IPS DF 19.7 (cell line): ENCODE measurements at regions not wholly inside any gene's neighbourhood (a gene's known extent, or its start where the extent isn't known, plus 50 kb on each side); places are given as distances from the start of the nearest gene placed in this dataset.

Source experiments
- DNase-seq: peaks from one replicate; pipeline ENCODE4 v3.0.0-alpha.2; 2013; ENCODE audit warnings: low read depth, low spot score

- DNase-seq: no peak
Observed at GRCh38 chr20:17819395-17820093, 119.8 kb downstream of the BANF2 start.

- DNase-seq: no peak
Observed at GRCh38 chr20:17818187-17818586, 118.4 kb downstream of the BANF2 start.

GRCh38 chr20:17816804-17817587, 117.2 kb downstream of the BANF2 start:
- DNase-seq: no peak

GRCh38 chr20:17811628-17811965, 111.8 kb downstream of the BANF2 start:
- DNase-seq: no peak

DNA sequence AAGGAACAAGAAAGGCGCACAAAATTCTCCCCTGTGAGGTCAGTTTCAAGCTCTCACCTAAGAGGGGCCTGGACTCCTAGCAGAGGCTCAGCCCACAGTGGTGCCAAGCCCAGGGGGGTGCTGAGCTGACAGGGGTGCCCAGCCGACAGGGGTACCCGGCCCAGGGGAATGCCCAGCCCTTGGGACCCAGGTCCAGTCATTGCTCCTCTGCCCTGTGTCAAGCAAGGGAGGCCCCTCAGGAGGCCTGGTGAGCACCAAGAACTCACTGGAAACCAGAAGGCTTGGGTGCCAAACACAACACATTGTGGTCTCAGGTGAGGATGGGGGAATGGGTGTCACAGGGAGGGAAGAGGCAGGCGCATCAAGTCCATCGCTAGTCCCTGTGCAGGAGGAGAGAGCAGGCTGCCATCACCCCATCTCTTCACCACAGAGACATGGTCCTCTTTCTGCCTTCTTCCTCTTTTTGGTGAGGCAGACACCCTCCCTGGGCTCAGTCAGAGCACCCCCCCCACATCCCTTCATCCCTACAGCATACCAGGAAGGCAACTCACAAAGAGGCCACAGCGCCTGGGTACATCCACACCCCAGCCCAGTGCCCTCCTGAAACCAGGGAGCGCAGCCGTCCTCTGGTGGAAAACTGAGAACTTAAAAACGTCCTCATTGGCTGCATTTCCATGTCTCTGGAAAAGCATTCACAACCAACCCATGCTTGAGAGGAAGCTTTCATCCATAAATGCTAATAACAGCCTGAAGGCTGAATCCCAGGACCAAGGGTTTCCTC, 111.3 kb downstream of the BANF2 start:
- no peak for DNase-seq

DNA sequence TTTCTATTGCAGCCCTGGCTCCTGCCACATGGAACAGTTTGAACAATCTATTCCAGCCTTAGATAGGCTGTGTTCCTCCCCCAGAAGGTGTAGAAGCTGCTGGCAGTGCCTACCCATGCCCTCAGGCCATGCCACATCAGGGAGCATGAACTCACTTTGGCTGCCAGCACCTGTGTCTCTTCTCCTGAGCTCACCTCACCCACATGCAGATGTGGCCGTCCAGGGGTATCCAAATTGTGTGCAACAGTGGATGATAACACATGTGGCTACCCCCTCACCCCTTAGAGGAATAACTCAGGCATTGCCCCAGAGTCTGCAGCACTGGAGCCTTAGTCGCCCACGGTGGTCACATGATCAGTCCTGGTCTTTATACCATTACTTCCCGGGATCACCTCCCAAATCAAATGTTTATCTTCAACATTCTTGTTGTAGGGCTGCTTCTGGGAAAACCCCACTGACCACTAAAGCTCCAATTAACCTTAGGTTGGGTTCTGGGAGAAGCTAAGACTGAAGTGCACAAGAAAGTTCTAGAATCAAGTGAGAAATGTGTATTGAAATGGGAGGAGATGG, 110.4 kb downstream of the BANF2 start:
- no peak for DNase-seq

DNA sequence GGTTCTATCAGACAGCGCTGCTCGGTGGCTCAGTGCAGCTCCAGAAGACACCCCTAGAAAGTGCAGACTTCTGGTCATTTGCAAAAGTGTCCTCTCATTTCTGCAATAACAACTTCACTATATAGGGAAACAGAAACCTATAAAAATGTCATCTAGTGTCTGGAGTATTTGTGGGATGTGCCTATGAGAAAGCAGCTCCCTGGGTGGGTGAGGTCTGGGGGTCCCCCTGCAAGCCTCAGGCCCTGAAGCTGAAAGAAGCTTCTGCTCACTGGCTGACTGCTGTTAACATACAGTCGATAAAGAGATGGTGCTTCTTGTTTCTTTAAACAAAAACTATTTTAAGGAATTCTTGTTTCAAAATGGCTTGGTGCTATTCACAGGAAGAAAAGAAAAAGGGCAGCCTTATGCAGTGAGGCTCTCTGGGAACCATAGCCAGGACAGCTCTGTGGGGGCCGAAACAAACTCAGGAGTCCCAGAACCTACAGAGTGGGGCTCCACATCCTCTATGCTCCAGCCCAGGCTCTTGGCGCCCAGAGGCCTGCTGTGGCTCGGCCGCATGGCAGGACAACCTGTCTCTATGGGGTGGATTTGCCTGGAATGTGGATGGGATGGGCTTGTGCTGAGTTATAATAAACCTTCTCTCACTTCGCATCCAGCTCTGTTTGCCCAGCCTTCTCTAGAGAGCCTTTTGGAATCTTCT, 109.7 kb downstream of the BANF2 start:
- no peak for DNase-seq

DNA sequence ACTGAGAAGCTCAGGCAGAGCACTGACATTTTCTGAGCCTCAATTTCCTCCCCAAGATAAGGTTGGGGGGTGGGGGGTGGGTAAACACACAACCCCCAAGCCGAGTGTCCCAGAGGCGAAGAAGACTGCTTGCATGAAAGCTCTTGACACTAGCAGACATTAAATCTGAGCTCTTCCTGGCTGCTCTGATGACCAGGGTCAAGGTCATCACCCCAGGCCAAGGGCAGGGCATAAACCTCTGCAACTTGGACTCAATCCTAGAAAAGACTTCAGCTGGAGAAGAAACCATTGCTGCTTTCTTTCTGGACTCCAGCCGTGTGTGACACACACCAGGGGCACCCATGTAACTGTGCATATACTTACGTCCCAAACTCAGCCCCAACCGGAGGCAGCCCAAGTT, 109.0 kb downstream of the BANF2 start:
- DNase-seq: no peak

DNA sequence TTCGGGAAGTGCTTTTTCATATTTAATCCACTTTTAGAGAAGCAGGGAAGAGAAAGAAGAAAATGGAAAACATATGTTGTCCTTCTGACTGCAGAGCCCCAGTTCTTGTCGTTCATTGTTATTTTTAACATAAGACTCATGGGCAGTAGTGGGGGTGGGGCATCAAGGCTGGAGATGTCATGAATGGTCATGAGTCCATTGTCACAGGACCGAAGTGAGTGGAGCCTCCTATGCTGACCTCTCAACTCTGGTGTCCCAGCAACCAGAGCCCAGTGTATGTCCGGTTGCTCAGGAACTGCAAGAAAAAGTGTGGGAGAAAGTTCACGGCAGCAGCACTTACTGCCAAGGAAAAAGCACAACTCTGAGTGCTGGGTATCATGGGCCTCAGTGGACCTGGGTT, 108.6 kb downstream of the BANF2 start:
- DNase-seq: no peak

GRCh38 chr20:17807651-17808050, 107.9 kb downstream of the BANF2 start:
- DNase-seq: no peak

GRCh38 chr20:17806739-17807441, 107.1 kb downstream of the BANF2 start:
- no peak for DNase-seq

DNA sequence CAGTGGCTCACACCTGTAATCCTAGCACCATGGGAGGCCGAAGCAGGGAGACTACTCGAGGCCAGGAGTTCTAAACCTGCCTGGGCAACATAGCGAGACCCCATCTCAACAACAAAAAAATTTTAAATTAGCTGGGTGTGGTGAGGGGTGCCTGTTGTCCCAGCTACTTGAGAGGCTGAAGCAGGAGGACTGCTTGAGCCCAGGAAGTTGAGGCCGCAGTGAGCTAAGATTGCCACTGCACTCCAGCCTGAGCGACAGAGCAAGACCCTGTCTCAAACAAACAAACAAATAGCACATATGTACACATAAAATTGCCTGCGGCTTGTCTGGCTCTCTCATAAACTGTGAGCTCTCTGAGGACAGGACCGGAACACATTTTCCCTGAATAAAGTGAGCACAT, 106.3 kb downstream of the BANF2 start:
- no peak for DNase-seq

GRCh38 chr20:17803765-17804164, 104.0 kb downstream of the BANF2 start:
- DNase-seq: no peak

GRCh38 chr20:17799575-17800227, 99.9 kb downstream of the BANF2 start:
- DNase-seq: no peak

DNA sequence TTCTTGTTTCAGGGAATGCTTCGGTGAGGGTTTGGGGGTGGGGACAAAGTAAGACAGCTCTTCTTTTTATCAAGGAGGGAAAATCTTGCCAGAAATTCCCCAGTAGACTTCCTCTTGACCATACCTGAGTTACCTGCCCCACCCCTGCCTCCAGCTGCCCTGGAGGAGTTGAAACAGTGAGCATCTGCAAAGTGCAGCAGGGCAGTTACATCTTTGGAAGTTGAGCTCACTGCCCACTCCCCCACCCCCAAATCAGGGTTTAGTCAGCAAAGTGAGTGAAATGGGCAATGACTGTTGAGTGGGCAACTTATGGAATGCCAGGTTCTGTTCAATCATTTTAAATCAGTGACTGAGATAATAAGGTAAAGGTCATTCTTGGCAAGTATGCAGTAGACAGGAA, 98.8 kb downstream of the BANF2 start:
- DNase-seq: no peak

DNA sequence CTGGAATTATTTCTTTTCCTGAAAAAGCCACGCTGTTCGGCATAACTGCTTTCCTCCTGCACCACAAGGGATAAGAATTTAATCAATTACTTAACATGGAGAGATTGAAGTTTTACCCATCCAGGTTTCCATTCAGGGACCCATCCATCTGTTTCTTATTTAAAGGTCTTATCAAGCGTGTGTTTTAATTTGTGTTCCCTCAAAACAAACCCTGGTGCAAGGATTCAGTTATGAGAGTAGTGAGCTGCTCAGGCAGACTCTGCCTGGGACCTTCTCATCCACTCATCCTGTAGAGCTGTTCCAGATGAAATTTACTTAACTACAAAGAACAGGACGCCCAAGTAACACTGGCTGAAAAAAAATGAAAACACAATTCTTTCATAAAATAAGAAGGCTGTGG, 97.8 kb downstream of the BANF2 start:
- no peak for DNase-seq

GRCh38 chr20:17797161-17797560, 97.4 kb downstream of the BANF2 start:
- DNase-seq: no peak

DNA sequence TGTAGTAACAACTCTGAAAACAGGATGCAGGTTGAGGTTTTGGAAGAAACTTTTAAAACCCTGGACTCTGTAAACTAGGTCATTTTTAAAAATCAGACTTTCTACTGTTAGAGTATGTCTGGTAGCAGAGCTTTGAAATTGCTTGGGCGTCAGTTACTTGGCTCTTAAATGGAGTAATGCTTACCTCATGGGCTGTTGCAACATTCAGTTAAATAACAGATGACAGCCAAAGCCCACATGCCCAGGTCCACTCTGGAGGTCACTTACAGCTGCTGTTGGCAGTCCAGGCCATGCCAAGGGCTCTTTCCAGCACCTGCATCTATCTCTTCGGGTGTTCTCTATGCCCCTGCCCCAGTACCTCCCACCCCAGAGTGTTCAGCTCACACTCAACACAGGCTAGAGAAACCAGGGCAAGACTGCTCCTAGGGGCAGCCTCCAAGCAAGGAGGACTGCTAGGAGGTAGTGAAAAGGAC, 96.4 kb downstream of the BANF2 start:
- no peak for DNase-seq

- DNase-seq: no peak
Observed at GRCh38 chr20:17795501-17796071, 95.8 kb downstream of the BANF2 start.

DNA sequence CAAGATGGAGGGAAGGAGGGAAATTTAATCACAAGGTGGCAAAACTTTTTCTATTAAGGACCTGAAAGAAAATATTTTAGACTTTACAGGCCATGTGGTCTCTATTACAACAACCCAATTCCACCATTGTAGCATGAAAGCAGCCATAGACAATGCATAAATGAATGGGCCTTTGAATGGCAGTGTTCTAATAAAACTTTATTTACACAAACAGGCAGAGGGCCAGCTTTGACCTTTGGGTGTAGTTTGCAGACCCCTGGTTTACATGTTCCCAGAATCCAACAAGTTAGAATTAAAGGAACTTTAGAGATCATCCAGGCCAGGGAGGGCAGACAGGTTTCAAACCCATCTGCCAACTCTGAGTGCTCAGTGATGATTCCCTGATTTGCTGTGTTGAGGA, 95.2 kb downstream of the BANF2 start:
- no peak for DNase-seq
